ENCODE measurements at regions not wholly inside any gene's neighbourhood (a gene's known extent, or its start where the extent isn't known, plus 50 kb on each side); places are given as distances from the start of the nearest gene placed in this dataset.

- no peak for DNase-seq (ENCODE audit: low spot score)
- no peaks in the 10 kb centered on the region for H3K36me3 Mint-ChIP-seq (ENCODE audit: low read depth, unreplicated experiment)
- H3K27me3 Mint-ChIP-seq (ENCODE audit: unreplicated experiment), result peaks cover 3% of the 10 kb centered on the region
- H3K27ac Mint-ChIP-seq (ENCODE audit: unreplicated experiment), result no peak overlapping the region
- no peak for TF ChIP-seq CTCF (IDR thresholded peaks at IDR 0.05; ENCODE audit: unreplicated experiment)
- H3K9me3 Mint-ChIP-seq (ENCODE audit: unreplicated experiment), result no peaks in the 10 kb centered on the region
- peaks cover 4% of the 10 kb centered on the region for H3K4me1 Mint-ChIP-seq (ENCODE audit: unreplicated experiment)
- H3K4me3 Mint-ChIP-seq (ENCODE audit: unreplicated experiment), result no peak overlapping the region
Observed at GRCh38 chr4:8791609-8792008, 80.0 kb downstream of the HMX1 start.

- H3K9me3 Mint-ChIP-seq (ENCODE audit: unreplicated experiment), result no peaks in the 10 kb centered on the region
- no peak overlapping the region for H3K27ac Mint-ChIP-seq (ENCODE audit: unreplicated experiment)
- peaks cover 4% of the 10 kb centered on the region for H3K4me1 Mint-ChIP-seq (ENCODE audit: unreplicated experiment)
- no peaks in the 10 kb centered on the region for H3K36me3 Mint-ChIP-seq (ENCODE audit: low read depth, unreplicated experiment)
- H3K27me3 Mint-ChIP-seq (ENCODE audit: unreplicated experiment), result peaks cover 5% of the 10 kb centered on the region
- no peak for DNase-seq (ENCODE audit: low spot score)
- H3K4me3 Mint-ChIP-seq (ENCODE audit: unreplicated experiment), result no peak overlapping the region
- no peak for TF ChIP-seq CTCF (IDR thresholded peaks at IDR 0.05; ENCODE audit: unreplicated experiment)
Observed at GRCh38 chr4:8790749-8791148, 80.9 kb downstream of the HMX1 start.

GRCh38 chr4:8788174-8788573 is 83.5 kb downstream of the HMX1 start:
- H3K27ac Mint-ChIP-seq (ENCODE audit: unreplicated experiment), result no peak overlapping the region
- no peak overlapping the region for H3K4me3 Mint-ChIP-seq (ENCODE audit: unreplicated experiment)
- TF ChIP-seq CTCF (IDR thresholded peaks at IDR 0.05; ENCODE audit: unreplicated experiment), result no peak
- no peaks in the 10 kb centered on the region for H3K36me3 Mint-ChIP-seq (ENCODE audit: low read depth, unreplicated experiment)
- peaks cover 6% of the 10 kb centered on the region for H3K27me3 Mint-ChIP-seq (ENCODE audit: unreplicated experiment)
- H3K4me1 Mint-ChIP-seq (ENCODE audit: unreplicated experiment), result no peaks in the 10 kb centered on the region
- no peaks in the 10 kb centered on the region for H3K9me3 Mint-ChIP-seq (ENCODE audit: unreplicated experiment)
- DNase-seq (ENCODE audit: low spot score), result no peak

- no peak overlapping the region for H3K4me3 Mint-ChIP-seq (ENCODE audit: unreplicated experiment)
- H3K27ac Mint-ChIP-seq (ENCODE audit: unreplicated experiment), result no peak overlapping the region
- H3K27me3 Mint-ChIP-seq (ENCODE audit: unreplicated experiment), result peaks cover 6% of the 10 kb centered on the region
- TF ChIP-seq CTCF (IDR thresholded peaks at IDR 0.05; ENCODE audit: unreplicated experiment), result no peak
- no peaks in the 10 kb centered on the region for H3K4me1 Mint-ChIP-seq (ENCODE audit: unreplicated experiment)
- H3K36me3 Mint-ChIP-seq (ENCODE audit: low read depth, unreplicated experiment), result no peaks in the 10 kb centered on the region
- no peaks in the 10 kb centered on the region for H3K9me3 Mint-ChIP-seq (ENCODE audit: unreplicated experiment)
- DNase-seq (ENCODE audit: low spot score), result no peak
Observed at GRCh38 chr4:8786166-8786565, 85.5 kb downstream of the HMX1 start.

GRCh38 chr4:8785656-8786142 is 85.9 kb downstream of the HMX1 start:
- DNase-seq (ENCODE audit: low spot score), result no peak
- H3K27ac Mint-ChIP-seq (ENCODE audit: unreplicated experiment), result no peak overlapping the region
- TF ChIP-seq CTCF (IDR thresholded peaks at IDR 0.05; ENCODE audit: unreplicated experiment), result no peak
- no peaks in the 10 kb centered on the region for H3K36me3 Mint-ChIP-seq (ENCODE audit: low read depth, unreplicated experiment)
- H3K27me3 Mint-ChIP-seq (ENCODE audit: unreplicated experiment), result peaks cover 6% of the 10 kb centered on the region
- no peaks in the 10 kb centered on the region for H3K9me3 Mint-ChIP-seq (ENCODE audit: unreplicated experiment)
- no peak overlapping the region for H3K4me3 Mint-ChIP-seq (ENCODE audit: unreplicated experiment)
- H3K4me1 Mint-ChIP-seq (ENCODE audit: unreplicated experiment), result no peaks in the 10 kb centered on the region

Measured in endothelial cell (in vitro differentiated cells).